ACHN (cell line): ENCODE measurements at regions not wholly inside any gene's neighbourhood (a gene's known extent, or its start where the extent isn't known, plus 50 kb on each side); places are given as distances from the start of the nearest gene placed in this dataset.
"Not testable (repeated sequence)": the region's sequence is repeated elsewhere in the genome, so short reads cannot be mapped to it uniquely, and the experiment has no call there.

ENCODE experiments used
- DNase-seq: peaks from one replicate; pipeline ENCODE4 v3.0.0-alpha.2; 2015
- in situ Hi-C: cut with HindIII; loops from 2 replicates; pipeline ENCODE4 v1.10.0; 2017; ENCODE audit warnings: low sequenced_read_pairs, low pct_ligation_motif_present, low pct_unique_long_range_greater_than_20kb

DNA sequence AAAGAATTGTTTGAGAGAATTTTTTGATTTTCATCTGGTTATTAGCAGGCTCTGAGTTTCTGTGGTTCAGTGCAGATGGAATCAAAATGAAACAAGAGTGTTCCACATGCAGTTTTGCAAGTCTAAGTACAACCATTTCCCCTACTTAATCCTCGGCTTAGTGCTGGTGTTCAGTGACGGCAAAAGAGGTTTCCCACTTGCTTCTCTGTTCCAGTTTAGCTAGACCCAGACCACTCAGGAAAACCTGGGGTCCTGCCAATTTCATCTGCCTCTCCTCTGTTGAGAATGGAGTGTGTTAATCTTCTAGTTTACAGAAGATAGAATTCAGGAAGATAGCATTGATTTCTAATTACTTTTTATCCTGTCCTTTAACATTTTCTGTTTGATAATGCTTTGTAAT lies 996.2 kb upstream of the FANCL start:
- no peak for DNase-seq

DNA sequence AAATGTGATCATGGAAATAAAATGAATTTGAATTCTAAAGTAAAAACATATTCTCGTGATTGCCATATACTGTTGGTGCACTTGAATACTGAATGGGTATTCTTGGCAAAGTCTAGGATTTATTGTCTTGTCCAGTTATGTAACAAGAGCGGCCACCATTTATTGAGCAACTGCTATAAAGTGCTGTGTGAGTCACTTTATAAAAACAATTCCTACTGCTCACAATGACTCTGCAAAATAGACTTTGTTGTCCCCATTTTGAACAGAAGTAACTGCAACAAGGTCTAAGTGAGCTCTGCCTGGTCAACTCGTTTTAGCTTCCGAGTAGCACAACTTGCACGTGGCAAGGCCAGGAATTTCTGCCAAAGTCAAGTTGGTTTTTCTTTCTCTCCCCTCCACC lies 995.6 kb upstream of the FANCL start:
- in situ Hi-C loops, result no loop called here

More for the DNA sequence above, 996.2 kb upstream of the FANCL start:
- in situ Hi-C loops, result no loop called here

GRCh38 chr2:59233920-59234319 lies 992.8 kb upstream of the FANCL start:
- in situ Hi-C loops, result no loop called here
- DNase-seq, result no peak

More for the DNA sequence above, 995.6 kb upstream of the FANCL start:
- no peak for DNase-seq

DNA sequence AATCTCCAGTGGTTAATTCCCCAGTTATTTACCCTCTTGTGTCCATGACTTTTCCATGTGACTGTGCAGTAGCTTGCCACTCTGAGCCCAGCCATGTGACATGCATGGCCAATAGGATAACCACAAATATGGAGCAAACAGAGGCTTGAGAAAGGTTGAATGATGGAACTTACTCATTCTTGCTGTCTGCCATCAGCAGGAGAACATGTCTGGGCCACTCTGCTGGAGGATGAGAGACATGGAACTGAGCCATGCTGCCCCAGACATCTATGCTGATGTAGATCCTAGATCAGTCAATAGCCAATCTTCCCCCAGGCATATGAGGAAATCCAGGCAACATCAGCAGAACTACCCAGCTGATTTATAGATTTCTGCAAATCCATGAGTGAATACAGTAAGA lies 992.3 kb upstream of the FANCL start:
- no peak for DNase-seq
- in situ Hi-C loops, result no loop called here

- no peak for DNase-seq
- in situ Hi-C loops, result no loop called here
Measured at GRCh38 chr2:59232394-59233165, 991.5 kb upstream of the FANCL start.

GRCh38 chr2:59226362-59226761 lies 985.2 kb upstream of the FANCL start:
- in situ Hi-C loops, DNase-seq: not testable (repeated sequence)

GRCh38 chr2:59223742-59224141 lies 982.6 kb upstream of the FANCL start:
- in situ Hi-C loops, result no loop called here
- no peak for DNase-seq

DNA sequence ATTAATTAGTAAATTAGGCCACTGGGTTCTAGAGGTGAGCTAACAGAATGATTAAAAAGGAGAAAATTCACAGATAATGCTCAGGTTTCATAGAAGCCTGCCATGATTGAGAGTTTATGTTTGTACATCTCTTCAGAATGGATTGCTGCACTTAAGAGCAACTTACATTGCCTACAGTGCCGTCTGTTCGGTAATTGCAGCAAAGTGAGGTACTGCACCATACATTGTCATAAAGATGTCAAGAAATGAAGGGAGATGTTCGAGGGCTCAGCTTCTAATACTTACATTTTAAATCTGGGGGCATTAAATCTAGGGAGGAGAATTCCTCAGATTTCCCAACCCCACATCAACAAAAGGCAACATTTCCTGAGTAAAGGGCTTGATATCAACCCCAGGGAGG lies 976.2 kb upstream of the FANCL start:
- no peak for DNase-seq
- in situ Hi-C loops, result no loop called here

DNA sequence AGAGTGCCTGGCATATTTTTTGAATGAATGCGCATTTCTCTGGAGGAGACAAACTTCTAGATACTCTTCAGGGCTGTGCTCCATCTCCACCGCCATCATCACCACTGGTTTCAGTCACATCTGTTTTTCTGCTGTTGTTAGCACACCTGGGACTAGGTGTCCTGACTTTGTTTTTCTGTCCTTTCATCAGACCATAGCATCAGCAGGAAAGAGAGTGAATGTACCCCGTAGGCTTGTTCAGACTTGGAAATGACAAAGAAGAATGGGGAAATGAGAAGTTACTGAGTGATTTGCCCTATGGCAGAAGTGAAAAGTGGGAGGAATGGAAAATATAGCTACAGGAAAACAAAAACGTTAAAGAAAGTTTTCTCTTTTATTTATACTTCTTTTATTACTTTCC lies 965.2 kb upstream of the FANCL start:
- in situ Hi-C loops, result no loop called here
- DNase-seq, result no peak

DNA sequence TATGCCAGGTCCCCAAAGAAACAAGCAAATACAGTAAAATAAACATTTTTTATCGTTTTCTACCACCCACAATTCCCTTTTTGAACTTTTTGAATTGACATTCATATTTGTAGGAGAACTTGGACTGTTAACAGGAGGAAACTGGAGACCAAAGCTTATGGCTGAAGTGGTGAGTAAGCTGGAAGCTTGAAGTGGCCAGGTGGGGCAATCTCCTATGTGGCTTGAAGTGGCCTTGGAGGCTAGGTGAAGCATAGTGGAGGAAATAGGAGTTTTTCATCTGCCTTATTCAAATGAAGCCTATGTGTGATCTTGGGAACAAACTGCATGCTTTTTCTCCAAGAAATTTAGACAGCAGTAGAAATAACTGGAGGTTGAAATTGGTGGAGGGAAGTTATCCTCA lies 962.9 kb upstream of the FANCL start:
- in situ Hi-C loops, result no loop called here
- no peak for DNase-seq

- DNase-seq, result no peak
- in situ Hi-C loops, result no loop called here
Measured at GRCh38 chr2:59196491-59196890, 955.4 kb upstream of the FANCL start.

- in situ Hi-C loops, result no loop called here
- no peak for DNase-seq
Measured at GRCh38 chr2:59195851-59196250, 954.7 kb upstream of the FANCL start.

- in situ Hi-C loops, result no loop called here
- DNase-seq, result no peak
Measured at GRCh38 chr2:59191781-59192180, 950.7 kb upstream of the FANCL start.

DNA sequence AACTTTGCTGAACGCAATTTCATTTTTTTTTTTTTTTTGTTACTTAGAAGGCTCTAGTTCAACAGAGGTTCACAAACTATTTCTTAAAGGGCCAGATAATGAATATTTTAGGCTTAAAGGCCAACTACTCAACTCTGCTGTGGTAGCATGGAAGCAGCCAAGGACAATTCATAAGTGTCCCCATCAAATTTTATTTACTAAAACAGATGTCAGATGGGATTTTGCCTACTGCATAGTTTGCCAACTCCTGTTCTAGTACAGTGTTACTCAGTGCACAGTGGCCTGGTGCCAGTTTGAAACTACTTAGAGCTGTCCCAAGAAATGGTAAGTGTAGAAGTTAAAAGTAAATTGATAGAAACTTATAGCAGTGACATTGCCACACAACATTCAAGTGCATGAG lies 949.4 kb upstream of the FANCL start:
- in situ Hi-C loops, result no loop called here
- DNase-seq, result no peak

- in situ Hi-C loops, result no loop called here
- DNase-seq, result no peak
Measured at GRCh38 chr2:59184276-59185020, 943.3 kb upstream of the FANCL start.

GRCh38 chr2:59183070-59183469 lies 941.9 kb upstream of the FANCL start:
- in situ Hi-C loops, result no loop called here
- DNase-seq, result no peak

DNA sequence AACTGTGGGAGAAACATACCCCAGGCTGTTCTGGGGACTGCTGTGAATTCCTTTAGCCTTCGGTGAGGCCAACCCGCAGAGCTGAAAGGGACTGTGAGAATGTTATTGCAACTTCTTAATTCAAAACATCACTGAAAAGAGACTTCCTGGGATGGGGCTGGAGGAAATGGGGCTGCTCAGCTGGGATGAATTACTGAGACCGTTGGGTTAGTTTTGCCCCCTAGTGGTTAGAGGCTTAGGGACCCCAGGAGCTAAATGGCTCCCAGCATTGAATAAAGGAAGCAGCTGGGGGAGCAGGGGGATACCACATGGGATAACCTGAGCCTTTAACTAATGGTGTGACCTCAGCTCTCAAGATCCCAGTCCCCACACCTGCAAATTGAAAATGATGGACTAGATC lies 941.1 kb upstream of the FANCL start:
- in situ Hi-C loops, result no loop called here

DNA sequence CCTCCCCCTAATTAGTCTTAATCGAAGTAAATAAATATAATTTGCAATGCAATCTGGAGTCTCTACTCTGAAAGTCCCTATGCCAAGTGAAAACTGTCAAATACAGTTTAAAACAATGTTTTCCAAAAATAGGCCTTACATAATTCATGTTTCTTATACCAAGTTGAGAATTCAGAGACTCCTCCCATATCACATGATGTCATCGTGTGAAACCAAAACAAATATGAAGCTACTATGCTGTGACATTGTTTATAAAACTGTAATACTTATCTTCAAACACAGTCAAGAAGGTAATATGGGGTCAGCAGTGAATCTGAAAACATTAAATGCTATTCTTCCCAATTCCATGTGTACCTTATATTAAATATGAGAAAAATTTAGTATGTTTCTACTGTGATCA lies 940.2 kb upstream of the FANCL start:
- no peak for DNase-seq
- in situ Hi-C loops, result no loop called here

More for the DNA sequence above, 941.1 kb upstream of the FANCL start:
- peak; percentile 36 for DNase-seq

- in situ Hi-C loops, result no loop called here
- no peak for DNase-seq
Measured at GRCh38 chr2:59180621-59181020, 939.5 kb upstream of the FANCL start.

DNA sequence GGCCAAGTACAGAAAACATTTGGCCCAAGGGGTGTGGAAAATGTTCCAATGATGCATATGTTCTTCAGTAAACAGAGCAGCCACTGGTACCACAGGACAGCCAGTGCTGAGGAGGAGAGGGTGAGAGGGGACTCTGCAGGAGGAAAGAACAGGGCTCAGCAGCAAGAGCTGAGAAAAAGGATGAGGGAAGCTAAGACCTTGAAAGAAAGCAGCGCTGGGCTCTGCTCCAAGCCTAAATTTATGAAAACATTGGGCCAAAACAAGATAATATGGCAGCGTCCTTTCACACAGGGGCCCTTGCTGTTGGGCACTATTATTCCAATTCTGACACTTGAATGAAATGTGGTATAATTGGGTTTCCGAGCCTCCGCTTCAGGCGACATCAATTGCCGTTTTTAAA lies 939.0 kb upstream of the FANCL start:
- in situ Hi-C loops, result no loop called here
- no peak for DNase-seq
